Hematopoietic multipotent progenitor cell treated with erythropoietin and hydrocortisone succinate and interleukin-3 and kit ligand, for 6 days (in vitro differentiated cells): ENCODE measurements at regions not wholly inside any gene's neighbourhood (a gene's known extent, or its start where the extent isn't known, plus 50 kb on each side); places are given as distances from the start of the nearest gene placed in this dataset.
"Not testable (repeated sequence)": the region's sequence is repeated elsewhere in the genome, so short reads cannot be mapped to it uniquely, and the experiment has no call there.

Experiments
- DNase-seq: peaks from one replicate; pipeline ENCODE4 v3.0.0-alpha.2; 2015

DNA sequence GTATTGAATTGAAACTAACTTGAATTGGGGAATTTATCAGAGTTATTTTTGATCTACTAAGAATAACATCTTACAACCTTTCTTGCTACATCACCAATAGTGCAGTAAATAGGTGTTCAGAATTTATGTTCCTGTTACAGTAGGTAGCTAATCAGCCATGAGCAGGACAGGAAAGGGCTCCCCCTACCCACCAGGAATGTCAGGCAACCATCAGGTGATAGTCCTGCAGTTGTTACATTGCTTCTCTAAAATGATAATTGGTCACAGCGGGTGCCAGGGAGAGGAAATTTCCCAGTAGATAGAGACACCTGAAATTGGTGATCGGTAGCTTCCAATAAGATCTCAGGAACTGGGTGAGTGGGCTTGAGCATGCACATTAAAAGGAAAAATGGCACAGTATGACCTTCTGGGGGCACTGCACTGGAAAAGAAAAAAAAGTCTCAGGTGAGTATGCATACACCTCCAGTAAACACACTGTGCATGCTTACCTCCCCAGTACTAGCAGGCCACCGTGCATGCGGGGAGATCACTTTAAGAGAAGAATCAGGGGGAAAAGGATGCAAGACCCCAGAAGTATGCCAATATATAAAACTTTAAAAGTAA lies 1092.0 kb upstream of the LRRTM1 start:
- no peak for DNase-seq

DNA sequence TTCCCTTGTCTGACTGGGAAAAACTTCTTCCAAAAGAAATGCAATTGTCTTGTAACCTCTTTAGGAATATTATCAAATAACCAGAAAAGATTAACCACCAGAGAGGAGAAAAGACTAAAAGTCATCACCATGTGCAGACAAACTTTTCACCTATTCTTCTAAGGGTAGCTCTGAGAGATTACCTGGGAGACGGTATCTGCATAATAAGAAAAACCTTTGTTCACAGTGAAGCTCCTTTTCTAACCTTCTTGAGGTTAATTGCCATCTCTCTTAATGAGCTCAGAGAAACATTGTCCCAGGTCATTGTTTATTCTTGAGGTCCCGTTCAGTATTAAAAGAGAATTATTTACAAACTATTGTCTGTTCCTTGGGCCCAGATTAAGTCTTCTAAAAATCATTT lies 1091.2 kb upstream of the LRRTM1 start:
- no peak for DNase-seq

DNA sequence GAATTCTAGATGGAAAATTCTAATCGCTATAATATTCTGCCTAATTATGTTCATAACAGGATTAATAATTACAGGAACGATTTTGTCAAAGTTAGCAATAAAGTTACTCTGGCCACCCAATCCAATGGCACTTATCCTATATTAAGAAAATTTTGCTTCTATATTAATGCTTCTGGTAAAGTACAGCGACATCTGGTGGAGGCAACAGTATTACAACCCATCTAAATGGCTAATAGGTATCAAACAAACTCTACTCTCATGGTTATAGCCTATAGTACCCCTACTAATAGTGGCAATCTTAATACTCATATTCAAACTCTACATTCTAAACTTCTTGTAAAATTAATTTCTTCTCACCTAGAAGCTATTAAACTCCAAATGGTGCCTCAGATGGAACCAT lies 1084.7 kb upstream of the LRRTM1 start:
- peak; percentile 23 for DNase-seq

DNA sequence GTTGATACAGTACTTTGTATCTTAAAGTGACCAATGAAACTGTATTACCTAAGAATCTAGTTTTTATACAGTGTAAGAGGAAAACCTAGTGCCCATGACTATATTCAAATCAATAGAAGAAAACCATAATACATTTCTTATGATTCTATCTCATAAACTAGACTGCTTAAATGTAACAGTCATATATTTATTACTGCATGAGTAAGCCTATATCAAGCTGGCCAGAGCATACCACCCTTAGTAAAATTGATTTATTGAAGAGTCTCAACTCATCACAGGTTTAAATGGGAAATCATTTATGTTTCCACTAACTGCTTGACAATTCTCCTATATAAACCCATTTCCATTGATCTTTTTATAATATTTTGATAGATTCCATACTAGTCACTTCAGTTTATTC lies 1059.2 kb upstream of the LRRTM1 start:
- no peak for DNase-seq

DNA sequence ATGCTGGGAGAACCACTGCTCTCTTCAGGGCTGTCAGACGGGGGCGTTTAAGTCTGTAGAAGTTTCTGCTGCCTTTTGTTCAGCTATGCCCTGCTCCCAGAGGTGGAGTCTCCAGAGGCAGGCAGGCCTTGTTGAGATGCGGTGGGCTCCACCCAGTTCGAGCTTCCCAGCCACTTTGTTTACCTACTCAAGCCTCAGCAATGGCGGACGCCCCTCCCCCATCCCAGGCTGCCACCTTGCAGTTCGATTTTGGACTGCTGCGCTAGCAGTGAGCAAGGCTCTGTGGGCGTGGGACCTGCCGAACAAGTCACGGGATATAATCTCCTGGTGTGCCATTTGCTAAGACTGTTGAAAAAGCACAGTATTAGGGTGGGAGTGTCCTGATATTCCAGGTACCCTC lies 1057.9 kb upstream of the LRRTM1 start:
- DNase-seq, result not testable (repeated sequence)

DNA sequence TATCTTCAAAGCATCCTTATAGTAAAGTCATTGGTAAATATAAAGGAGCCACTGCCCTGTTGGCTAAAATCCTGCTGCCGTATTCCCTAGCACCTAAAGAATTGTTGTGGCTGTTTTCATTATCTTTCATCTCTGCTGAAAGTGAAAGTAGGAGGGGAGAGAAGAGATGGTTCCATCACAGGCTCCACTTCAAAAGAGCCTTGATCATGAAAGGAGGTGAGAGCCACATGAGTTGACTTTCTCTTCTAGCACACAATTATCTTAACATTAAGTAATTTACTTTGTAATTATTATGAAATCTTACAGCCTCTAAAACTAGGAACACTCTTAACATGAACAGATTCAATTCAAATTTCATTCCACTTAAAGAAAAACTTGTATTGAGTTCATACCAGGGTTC lies 1050.9 kb upstream of the LRRTM1 start:
- DNase-seq, result no peak

DNA sequence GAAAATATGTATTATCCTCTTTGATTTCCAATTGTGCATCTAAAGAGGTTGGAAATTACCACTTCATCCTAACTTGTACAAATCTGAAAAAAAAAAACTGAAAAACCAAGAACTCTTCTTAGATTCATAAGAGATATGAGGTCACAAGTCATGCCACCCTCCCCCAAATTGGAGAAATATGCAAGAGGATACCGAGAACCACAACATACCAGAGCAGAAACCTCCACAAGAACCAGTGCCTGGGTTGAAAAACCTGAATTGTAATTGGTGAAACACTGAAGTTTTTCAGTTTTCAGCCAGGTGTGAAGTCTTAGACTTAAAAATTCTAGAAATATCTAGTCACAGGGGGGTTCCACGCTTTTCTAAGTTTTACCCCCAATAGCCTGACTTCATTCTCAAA lies 1029.5 kb upstream of the LRRTM1 start:
- DNase-seq, result no peak

DNA sequence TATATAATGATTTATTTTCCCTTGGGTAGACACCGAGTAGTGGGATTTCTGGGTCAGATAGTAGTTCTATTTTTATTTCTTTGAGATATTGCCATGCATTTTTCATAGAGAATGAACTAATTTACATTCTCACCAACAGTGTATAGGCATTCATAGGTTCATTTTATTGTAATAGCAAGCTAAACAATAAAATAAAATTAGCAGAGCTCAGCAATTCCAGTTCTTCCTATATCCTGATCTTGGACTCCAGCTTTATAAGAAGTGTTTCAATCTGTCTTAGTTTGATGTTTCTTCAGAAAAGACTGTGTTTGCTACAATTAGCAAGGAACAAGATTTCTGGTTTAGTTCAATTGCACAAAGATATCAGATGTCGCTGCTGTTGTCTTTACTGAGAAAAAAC lies 1024.4 kb upstream of the LRRTM1 start:
- no peak for DNase-seq

DNA sequence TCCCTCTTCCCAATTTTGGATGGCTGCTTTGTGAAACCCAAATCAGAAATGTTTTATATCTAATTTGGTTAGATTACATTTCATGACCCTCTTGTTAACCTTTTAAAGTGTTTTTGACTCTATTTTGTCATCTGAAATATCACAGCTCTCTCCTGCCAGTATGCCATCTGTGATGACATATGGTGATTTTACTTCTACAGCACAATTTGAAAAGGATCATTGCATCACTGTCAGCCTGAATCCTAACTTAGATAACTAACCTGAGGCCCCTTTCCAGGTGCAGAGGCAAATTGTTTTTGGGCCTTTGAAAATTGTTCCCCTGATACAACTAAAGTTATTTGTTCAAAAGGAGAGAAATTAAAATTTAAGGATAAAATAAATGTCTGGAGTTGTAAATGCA lies 1023.4 kb upstream of the LRRTM1 start:
- DNase-seq, result no peak

DNA sequence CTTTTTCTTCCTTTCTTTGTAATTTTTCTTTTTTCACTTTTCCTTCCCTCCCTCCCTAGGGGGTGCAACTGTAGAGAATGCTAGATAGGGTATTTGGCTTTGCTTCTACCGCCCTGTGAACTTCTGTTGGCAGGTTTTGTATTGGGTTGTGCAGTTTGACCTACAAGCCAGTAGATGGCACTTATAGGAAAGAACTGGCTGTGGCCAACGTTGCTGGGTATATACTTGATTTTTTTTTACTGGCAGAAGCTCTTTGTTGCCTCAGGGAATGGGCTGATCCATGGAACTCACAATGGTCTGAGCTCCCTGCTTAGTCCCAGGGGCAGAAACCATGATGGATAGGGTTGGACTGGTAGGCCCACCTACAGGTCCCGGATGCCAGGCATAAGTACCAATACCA lies 1019.5 kb upstream of the LRRTM1 start:
- peak; percentile 49 for DNase-seq

DNA sequence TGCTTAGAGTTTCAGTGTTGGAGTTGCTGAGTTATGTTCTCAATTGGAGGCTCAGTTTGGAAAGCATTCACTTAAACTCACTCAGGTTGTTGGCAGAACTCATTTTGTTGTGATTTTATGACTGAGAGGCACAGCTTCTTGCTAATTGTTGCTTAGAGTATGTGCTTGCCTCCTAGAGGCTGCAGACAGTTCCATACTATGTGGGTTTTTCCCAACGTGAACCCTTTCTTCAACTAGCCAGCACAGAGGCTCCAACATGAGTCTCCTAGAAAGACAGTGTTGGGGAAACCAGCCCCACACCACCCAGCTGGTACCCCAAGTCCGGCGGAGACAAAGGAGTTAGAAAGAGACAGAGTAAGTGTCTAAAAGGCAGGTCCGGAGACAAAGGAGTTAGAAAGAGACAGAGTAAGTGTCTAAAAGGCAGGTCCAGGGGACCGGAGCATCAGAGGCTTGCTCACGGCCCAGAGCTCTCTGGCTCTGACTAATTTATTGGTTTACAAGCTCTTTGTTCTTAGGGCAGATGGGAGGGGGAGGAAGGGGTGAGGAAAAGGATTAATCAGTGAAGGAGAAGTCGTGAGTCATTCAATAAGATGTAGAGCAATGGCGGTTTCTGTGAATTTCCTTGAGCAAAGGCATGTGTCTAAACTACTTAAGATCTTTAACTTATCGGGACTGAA lies 999.7 kb upstream of the LRRTM1 start:
- no peak for DNase-seq

DNA sequence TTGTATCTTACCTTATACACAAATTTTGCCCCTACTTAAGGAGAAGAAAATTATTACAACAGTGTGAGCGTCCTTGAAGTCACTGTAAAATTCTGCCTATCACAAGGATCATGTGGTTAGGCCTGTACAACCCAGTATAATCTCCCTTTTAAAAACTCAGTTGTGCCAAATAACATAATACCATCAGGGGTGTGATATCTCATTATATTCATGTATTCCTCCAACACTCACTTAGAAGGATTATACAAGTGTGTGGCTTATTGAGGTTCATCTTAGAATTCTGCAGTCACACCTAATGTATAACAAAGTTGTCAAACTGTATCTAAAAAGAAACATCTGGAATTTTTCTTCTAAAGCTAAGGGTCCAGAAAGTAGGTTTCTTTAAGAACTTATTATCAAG lies 998.8 kb upstream of the LRRTM1 start:
- DNase-seq, result no peak

DNA sequence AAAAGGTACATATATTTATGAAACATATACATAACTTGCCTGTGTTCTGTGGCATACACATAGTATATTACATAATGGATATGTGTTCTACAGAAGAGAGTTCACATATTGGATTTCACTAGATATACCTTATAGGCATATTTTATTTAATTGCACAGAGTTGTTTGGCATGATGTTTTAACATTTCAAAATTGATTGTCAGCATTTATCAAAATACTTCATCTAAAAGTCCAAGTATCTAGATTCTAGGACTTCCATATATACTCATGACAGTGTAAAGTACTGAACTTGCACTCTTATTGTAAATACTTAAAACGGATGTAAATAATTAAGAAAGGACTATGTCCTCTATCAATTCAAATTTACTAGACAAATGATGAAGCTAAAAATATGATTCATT lies 995.3 kb upstream of the LRRTM1 start:
- no peak for DNase-seq

DNA sequence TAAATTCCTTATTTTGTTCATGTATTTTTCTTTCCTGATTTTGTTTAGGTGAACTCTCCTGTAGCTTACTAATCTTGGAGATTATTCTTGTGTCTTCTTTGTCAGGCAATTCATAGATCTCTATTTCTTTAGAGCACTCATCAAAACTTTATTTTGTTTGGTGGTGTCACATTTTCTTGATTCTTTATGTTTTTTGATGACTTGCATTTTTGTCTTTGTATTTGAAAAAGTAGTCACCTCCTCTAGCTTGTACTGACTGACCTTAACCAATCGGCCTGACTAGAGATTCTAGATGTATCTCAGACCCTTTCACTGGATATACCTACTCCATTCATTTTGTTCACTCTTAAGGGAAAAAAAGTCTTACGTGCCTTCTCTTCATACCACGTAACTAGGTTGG lies 986.3 kb upstream of the LRRTM1 start:
- DNase-seq, result no peak

DNA sequence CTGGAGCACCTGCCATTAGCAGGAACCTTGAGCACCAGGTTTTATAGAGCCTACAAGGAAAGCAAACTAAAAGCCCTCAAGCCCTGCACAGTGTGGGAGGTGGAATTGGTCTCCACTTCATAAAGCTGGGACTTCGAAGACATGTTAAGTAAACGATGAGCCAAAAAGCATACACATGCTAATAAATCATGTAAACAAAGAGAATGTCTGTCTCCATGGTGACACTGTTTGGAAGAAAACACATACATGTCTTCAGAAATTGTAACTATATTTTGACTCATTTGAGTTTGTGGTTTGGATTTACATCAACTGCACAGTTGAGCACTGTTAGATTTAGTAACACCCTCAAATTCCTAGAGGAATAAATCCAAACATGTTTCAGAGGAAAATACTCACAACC lies 978.5 kb upstream of the LRRTM1 start:
- no peak for DNase-seq

DNA sequence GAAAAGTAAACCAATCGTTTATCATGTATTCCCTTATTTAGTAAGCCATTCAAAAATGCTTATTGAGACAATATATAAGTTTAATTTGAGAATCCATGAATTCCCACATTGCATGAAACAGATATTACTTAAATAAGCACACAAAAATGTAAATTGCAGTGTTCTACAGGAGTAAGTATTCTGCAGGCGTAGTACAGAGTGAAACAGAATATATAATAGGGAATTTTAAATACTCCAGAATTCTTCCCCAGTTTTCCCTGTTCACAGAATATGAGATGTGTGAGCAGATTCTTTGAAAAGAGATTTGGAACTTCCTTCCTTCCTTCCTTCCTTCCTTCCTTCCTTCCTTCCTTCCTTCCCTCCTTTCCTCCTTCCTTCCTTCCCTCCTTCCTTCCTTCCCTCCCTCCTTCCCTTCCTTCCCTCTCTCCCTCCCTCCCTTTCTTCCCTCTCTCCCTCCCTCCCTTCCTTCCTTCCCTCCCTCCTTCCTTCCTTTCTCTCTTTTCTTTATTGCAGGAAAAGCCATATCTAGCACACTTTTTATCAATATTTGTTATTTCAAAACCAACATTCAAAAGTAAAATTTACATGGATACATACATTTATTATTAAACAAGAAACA lies 977.7 kb upstream of the LRRTM1 start:
- no peak for DNase-seq

DNA sequence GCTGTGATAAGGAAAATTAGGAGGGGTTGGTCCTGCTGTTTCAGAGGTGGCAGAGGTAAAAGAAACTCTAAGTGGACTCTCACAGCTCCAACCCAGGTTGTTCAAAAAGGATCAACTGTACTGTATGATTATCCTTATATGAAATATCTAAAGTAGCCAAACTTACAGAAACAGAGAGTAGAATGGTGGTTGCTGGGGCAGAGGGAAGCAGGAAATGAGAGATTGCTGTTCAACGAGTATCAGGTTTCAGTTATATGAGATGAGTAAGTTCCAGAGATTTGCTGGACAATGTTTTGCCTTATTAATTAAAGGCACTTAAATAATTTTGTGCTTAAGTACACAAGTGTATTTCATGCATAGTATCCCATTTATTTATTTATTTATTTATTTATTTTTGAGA lies 972.0 kb upstream of the LRRTM1 start:
- no peak for DNase-seq

DNA sequence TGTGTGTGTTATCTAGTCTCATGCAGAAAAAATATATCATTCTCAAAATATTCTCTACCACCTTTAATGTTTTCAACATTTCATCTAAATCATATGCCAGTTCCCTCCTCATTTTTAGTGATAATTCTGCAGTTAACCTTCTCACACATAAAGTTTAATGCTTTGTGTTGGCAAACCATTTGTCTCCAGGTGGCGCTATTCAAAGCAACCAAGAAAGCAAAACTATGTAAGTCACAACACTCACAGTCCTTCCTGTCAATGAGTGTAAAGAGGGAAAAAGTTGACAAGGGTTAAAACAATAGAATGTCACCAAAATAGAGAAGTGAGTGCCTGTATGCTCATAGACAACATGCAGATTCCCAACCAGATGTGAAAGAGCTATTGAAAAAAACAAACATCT lies 961.6 kb upstream of the LRRTM1 start:
- peak; percentile 13 for DNase-seq

DNA sequence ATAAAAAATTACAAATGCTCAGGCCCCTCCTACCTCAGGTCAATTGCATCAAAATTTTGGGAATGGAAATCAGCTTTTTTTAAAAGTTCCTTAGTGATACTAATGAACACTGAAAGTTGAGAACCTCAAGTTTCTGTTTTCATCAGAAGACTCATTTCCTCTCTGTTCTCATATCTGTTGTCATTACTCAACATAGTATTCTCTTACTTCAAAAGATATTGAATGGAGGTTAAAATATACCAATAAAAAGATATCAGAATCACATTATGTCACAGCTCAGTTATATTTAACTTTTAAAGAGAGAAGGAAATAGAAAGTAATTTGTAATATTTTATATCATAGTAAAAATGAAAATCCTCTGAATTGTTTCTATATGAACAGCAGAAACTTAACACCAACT lies 959.4 kb upstream of the LRRTM1 start:
- no peak for DNase-seq

DNA sequence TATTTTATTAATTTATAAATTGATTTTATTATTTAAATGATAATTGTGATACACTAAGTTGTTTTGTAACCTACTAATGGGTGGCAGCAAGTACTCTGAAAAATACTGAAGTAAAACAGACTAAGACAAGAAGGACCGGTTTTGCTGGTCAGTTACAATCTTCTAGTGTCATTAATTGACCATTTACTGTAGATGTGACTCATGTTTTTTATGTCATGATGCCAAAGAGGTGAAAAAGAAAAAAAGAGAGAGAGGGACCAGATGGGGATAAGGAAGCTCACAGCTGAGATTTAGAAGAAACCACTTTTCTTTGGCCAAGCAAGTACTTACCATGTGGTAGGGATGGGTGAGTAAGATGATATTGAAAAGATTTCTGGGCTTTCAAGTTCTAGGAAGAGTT lies 955.8 kb upstream of the LRRTM1 start:
- no peak for DNase-seq

DNA sequence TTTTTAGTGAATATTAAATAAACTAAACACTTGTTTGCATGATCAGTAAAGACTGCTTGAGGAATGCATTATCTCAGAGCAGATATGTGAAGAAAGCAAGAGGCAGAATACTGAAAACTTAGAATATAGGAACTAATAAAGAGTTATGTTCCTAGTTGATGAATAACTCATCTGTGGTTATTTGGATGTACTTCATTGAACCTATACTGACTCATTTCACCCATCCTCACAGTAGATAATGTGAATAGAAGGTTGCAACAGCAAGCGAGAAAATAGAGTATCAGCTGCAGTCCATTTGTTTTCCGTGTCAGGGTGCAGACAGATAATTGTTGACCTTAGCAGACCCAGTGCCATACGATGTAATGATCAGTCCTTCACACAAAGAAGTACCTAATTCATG lies 945.7 kb upstream of the LRRTM1 start:
- DNase-seq, result no peak

DNA sequence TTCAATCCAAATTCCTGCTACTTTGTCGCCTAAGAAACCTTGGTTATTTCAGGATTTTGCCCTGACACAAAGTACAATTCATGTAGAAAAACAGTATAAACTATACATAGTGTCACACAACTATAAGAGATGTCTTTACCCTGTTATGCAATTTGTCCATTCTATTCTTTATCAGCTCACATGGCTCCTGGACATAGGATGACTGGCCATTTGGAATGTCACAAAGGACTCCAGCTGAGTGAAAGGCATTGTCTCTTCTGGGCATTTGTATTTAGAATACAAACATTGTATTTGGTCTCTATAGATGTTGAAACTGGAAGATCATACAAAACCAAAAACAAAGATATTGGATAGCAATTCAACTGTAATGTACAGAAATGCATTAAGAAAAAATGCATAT lies 944.6 kb upstream of the LRRTM1 start:
- DNase-seq, result no peak

DNA sequence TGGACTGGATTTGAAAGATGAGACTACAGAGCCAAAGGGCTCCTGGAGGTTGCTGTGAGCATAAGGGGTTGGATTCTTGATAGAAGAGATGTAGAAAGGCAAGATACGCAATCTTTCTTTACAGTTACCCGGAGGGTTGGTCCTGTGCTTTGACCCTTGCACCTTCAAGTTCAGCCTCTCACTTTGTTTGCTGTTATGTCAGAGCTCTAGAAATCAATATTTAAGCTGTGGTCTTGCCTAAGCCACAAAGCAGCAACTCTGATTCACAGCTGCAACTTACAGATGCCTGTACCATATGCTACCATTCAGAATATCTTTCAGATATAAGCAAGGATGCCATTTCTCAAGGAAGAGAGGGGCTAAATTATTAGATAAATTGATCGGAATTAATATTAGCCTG lies 943.1 kb upstream of the LRRTM1 start:
- no peak for DNase-seq

DNA sequence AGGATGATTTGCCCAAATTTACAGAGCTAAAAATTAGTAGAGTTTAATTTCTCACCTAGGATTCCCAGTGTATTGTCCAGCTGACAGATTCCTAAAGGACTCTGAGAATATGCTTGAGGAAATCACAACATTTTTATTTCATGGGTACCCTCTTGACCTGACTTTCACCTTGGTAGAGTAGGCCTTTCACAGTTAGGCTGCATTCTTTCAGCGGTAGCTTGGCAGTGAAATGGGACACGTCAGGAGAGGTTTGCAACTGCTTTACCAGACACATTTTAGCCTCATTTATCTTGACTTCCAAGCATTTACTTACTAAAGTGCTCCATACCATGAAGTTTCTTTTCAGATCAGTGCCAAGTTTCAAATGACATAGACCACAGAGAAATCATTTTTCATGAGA lies 937.9 kb upstream of the LRRTM1 start:
- no peak for DNase-seq

DNA sequence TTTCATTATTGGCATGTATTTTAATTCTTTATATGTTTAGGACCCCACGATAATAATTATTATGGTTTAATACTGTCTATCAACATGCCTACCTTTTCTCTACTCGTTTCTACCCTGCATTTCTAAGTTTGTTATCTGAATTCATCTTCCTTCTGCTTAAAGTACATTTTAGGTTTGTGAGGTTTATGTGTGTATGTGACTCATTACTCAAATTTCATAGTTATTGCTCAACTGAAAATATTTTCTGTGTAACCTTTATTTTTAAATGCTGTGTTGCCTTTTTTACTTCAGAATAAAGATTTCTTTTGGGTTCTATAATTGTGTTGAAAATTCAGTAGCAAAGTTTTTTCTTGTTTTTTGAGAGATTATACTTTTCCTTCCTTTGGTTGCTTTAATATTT lies 933.9 kb upstream of the LRRTM1 start:
- no peak for DNase-seq
